Stimulated activated CD4-positive, alpha-beta T cell treated with anti-CD3 and anti-CD28 coated beads, TNF-alpha, amount 100 ng/mL, for 48 hours (primary cell): ENCODE measurements at regions not wholly inside any gene's neighbourhood (a gene's known extent, or its start where the extent isn't known, plus 50 kb on each side); places are given as distances from the start of the nearest gene placed in this dataset.

Experiments
- DNase-seq, 3 donors: peaks; one replicate each; pipeline ENCODE4 v3.0.0-alpha.2; 2020; ENCODE audit warnings: low read depth in 3 of 3

- no peak for DNase-seq
These were observed 93.1 kb upstream of the SPON1 start for GRCh38 chr11:13869398-13869886.

DNA sequence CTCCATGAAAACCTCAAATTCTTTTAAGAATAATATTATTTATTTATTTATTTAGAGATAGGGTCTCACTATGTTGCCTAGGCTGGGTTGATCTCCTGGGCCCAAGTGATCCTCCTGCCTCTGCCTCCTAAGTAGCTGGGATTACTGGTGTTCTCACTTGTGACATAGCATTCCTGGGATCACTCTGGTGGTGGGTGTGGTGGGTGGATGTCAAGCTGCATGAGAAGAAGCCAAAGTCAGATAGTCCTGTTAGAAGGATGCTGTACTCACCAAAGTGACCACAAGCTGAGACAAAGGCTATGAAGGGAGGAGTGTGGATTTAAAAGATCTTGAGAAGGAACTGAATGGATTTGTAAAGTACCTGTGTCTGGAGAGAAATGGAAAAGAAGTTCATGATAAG lies 87.9 kb upstream of the SPON1 start:
- DNase-seq = no peak

DNA sequence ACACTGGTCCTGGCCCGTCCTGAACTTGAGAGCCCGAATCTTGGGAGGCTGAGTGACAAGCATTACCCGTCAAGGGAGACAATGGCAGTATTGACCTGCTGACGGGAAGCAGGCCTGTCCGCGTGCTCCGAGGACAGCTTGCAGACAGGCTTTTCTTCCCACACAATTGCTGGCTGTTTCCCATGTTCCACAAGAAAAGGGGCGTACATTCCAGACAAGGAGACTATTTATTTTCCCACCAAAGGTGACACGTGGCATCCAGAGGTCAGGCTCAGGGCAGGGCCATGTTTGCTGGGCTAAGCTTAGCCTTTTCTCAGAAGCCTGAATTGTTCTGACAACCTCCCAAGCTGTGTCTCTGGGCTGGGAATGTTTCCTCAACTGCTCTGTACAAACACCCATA lies 86.9 kb upstream of the SPON1 start:
- DNase-seq = no peak

DNA sequence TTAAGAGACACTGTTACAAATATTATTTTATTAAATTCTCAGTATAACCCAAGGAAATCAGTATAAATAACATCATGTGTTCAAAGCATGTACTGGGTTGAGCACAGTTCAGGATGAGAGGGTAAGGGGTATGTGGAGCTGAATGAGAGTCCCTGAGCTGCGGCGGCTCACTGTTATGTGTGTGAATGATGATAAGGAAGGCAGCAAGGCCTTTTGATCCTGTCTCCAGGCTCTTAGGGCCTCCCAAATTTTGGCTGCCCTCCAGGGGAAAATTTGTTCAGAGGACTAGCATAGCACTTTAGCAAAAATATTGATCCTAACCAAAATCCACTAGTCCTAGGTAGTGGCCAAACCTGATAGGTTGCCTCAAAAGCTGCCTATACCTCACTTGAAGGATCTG lies 86.1 kb upstream of the SPON1 start:
- DNase-seq = no peak

DNA sequence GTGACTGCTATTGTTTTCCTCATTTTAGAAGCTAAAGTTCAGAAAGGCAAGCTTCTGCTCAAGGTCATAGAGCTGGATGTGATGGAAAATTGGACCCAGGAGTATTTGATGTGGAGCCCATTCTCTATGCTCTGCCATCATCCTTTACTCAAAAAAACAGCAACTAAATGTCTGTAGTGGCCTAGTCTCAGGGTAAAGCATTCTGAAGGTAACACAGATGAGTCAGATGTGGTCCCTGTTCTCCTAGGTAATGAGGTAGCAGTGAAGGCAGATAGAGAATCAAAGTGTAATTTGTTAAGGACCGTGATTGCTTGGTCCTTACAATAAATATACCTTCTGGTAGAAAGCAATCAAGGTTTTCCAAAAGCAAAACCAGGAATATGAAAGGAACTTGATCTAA lies 84.4 kb upstream of the SPON1 start:
- DNase-seq = no peak

GRCh38 chr11:13880634-13881033 lies 81.9 kb upstream of the SPON1 start:
- no peak for DNase-seq

- no peak for DNase-seq
These were observed 81.2 kb upstream of the SPON1 start for GRCh38 chr11:13881226-13881905.

- DNase-seq = peak in 1 of 3 donors; percentile 2
These were observed 79.5 kb upstream of the SPON1 start for GRCh38 chr11:13883042-13883441.

DNA sequence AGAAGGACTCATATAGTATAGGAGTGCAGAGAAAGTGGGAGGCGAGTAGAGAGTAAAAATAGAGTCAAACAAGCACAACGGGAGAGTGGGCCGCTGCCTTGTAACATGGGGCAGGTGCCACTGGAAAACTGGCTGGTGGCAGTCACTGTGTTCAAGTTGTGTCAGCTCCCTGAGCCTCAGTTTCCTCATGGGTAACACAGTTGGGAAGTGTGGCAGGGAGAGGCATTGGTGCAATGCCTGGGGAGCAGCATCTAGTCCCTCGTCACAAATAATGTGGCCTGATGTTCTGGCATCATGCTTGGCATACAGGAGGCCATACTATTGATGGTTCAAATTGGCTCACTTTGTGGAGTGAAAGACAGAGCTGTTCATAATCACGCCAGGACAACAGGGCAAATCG lies 78.9 kb upstream of the SPON1 start:
- DNase-seq = no peak

DNA sequence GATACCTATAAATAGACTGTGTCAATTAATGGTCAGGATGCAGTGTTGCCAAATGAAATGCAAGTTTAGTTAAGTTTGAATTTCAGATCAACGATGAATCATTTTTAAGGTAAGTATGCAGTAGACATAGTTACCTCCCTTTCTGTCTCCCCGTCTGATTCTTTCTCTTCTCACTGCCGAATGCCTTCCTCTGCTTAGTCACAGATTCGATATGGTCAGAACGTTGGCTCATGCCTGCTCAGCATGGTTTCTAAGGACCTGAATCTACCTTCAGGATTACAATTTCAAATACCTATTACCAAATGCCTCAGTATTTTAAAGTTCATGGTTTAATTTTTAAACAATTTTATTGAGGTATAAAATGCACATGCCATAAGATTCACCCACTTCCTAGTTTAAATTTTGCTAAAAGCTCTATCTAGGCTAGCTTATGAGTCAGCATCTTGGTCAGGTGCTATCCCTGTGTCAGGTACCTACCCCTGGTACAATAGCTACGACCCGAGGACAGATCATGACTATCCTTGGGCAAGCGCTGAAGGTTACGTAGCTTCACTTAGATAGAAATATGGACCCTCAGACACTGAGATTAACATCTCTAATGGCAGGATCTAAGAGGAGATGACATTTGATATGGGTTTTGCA lies 78.2 kb upstream of the SPON1 start:
- no peak for DNase-seq

DNA sequence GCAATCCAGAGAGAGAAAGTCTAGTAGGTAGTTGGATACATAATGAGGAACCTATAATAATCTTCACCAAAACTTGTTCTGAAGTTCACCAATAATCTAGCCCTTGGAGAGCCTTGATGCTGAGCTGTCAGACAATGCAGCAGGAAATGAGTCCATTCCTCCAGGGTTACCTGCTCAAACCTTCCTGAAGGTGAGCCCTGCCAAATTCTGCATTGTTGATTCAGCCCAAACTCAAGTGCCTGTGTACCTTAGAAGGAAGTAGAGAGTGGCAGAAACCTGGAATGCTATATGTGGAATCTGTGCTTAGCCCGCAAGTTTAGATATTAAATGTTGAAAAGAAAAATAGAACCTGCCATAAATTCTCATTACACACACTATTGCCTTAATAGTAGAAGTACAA lies 77.4 kb upstream of the SPON1 start:
- DNase-seq = no peak

DNA sequence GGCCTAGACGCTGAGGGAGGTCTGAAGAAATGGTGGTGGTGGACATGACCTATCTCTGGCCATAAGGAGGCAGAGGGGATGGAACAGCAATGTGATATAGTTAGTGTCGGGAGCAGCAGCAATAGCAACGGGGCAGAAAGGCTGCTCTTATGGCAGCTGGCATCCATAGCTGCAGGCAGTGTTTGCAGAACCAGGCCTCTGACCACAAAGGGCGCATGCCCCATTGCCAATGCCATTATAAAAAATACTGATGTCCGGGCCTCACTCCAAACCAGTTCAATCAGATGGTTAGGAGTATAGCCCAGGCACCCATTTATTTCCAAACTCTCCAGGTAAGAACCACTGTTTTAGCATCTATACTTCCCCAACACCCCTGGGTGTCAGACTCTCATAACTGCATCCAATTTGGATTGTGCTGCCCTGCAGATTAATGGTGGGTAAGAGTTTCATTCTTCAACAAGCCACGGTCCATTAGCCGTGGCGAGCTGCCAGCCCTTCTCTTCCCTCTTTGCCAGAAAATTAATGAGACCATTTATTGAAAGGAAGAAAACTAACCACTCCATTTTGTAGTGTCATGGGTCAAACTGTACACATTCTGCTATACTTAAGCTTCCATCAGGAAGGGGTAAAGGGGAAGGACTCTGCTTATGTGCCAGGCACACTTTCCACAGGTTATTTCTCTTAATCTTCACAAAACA lies 72.8 kb upstream of the SPON1 start:
- DNase-seq = no peak

DNA sequence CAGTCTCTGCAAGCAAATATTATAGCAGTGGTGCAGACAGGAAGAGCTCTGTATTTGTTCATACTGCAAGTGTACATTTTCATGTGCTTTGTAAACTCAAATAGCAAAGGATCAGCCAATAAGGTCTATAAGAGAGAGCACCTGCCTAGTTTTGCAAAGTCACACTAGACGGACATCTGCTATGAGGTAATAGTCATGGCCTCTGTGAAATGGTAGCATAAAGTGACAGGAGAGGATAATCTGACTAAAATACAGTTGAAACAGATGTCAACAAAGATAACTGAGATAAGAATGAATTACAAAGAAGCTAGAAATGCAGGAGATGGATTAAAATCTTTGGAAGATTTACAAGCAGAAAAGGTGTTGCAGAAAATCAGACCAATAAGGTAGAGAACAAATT lies 70.6 kb upstream of the SPON1 start:
- no peak for DNase-seq

DNA sequence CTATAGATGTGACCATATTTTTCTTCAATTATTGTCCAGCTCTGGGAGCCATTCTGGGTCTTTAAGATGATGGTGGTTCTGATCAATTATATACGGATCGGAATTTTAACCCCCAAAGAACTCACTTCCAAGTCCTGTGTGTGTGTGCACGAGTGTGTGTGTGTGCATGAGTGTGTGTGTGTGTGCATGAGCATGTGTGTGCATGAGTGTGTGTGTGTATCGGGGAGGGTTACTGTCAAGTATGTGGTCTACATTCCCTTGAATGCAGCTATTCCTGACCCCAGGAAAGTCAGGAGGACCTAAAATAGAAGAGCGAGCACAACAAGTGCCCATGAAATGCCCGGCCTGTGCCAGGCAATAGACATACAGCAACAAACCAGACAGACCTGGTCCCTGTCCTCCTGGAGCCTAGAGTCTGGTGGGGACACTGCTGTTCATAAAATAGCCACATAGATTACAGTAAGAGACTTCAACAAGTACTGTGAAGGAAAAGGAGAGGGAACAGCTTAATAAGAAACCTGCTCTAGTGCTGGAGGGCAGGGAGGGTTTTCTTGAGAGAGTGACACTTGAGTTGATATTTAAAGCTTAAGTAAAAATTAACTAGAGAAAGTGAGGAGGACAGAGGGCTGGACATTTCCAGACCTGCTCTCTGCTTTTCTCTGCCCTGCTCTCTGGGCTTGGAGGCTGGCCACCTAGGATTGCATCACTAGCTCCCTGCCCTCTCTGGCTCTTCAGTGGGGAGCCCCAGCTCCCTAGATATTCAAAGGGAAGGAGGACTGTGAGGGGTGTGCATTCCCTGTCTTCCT lies 66.1 kb upstream of the SPON1 start:
- DNase-seq = no peak

DNA sequence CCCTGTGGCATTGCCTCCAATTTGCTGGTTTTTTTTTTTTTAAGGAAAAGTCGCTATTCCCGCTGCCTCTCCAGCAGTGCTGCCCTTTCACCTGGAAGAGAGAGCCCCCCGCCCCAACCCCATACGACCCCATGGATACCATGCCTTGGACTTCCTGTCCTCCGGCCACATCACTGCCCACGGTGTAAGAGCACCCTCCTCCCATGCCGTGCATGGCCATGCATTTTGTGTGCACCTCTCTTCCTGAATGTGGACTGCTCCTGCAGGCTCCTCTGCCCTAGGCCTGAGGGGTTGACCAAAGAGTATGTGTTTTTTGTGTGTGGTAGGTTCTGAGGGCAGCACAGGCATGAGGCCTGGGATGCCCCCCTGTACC lies 65.6 kb upstream of the SPON1 start:
- no peak for DNase-seq

- no peak for DNase-seq
These were observed 64.8 kb upstream of the SPON1 start for GRCh38 chr11:13897646-13898276.

DNA sequence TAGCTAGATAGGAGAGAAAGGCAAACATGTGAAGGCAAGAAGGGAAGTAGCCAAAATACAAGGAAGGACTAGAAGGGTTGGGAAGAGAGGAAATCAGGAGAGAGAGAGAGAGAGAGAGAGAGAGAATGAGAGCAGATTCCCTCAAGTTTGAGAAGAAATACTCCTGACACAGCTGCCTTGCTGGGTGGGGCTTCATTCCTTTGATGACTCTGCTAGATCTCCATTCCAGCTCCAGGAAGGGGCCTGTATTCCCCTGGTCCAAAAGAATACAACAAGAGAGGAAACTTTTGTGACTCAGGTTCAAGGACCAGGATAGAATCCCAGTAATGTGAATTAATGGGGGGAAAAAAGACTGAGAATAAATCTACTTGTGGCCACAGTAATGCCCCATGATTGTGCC lies 62.9 kb upstream of the SPON1 start:
- no peak for DNase-seq

DNA sequence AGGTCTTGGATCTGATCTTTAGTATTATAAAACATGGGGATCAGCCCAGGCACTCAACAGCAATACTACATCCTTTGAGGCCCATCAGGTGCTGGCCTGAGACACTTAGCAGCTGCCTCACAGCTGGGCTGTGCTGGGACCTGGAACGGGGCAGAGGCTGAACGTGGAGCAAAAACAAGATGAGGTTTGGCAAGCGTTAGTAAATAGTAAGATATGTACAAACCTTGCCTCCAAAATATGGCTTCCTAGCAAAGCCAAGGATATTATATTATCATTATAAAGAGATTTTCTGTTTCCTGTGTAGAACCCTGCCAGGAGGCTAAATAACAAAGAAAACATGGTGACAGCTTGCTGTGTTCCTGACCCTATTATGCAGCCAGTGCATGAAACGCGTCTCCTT lies 60.0 kb upstream of the SPON1 start:
- no peak for DNase-seq

DNA sequence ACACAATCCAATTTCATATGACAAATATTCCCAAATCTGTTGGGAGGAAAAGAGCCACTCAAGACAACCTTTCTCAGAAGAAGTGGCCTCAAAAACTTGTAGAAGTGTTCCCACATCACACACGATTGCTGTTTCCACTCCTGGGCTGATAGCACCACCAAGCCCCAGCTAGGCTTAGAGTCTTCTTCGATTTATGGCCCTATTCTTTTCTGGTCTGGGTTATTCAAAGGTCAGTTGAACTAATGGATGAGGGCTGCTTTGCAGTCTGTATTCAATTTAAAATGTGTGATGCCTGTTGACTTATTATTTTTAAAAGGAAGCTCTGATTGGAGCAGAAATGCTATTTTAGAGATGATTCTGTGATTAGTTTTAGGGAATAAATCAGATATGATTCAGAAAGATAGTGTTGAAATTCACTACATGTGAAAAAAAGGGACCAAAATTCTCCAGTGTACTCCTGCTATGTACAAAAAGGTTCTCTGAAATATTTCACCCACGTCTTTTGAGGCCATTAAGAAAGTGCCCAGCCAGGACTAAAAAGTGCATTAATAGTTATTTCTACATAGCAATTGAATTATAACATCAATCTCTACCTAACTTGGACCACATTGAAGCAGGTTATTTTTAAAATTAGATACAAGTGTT lies 57.3 kb upstream of the SPON1 start:
- DNase-seq = no peak

DNA sequence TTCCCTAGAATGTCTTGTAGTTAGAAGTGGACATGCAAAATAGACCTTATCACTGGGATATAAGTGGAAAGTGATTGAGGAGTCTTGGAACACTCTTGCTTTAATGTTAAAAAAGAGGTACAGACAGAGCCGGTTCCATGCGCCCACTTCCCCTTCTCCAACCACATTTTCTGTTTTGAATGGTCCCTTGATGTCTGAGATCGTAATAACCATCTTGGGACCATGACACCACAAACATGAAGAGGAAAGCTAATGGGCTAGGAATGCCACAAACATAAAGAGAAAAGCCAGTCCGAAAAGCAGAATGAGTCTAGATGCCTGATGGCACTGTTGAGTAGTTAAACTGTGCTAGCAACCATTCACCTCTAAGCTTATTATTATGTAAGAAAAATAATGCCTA lies 54.8 kb upstream of the SPON1 start:
- DNase-seq = no peak

GRCh38 chr11:13908535-13908934 lies 54.0 kb upstream of the SPON1 start:
- no peak for DNase-seq
